ENCODE measurements at regions not wholly inside any gene's neighbourhood (a gene's known extent, or its start where the extent isn't known, plus 50 kb on each side); places are given as distances from the start of the nearest gene placed in this dataset.
"Not testable (repeated sequence)": the region's sequence is repeated elsewhere in the genome, so short reads cannot be mapped to it uniquely, and the experiment has no call there.

DNA sequence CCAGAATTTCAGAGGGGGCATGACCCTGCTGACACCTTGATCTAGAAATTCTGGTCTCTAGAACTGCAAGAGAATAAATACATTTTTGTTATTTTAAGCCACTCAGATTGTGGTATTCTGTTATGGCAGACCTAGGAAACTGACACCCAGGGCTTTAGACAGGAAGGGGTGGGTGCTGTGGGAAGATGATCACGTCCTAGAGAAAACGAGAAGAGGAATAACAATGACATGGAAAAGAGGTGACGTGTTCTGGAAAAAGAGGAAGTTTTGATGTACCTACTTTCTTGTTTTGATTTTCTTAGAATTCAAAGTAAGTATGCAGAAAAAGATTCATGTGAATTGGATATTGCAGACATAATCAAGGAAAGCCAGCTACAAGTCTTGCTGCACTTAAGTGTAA, 232.9 kb upstream of the RUNX1 start:
- no peak for DNase-seq

DNA sequence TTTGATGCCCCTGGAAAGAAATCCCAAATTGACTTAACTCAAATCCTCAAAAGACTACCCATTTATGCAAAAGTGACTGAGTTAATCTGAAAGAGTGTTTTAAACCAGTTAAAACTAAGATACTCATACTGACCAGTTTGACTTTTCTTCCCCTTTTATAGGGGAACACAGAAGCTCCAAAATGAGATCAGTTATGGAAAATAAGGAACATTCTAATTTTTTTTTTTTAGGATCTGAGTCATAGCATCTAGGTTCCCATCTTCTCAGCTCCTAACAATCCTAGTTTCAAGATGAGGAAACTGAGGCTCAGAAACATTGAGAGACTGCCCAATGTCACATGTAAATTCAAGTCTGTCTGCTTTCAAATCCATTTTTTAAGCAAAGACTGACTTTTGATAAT, 231.1 kb upstream of the RUNX1 start:
- no peak for DNase-seq

GRCh38 chr21:35275776-35276175, 226.7 kb upstream of the RUNX1 start:
- no peak for DNase-seq

- no peak for DNase-seq
Measured at GRCh38 chr21:35274923-35275322, 225.8 kb upstream of the RUNX1 start.

GRCh38 chr21:35274090-35274489, 225.0 kb upstream of the RUNX1 start:
- DNase-seq: no peak

DNA sequence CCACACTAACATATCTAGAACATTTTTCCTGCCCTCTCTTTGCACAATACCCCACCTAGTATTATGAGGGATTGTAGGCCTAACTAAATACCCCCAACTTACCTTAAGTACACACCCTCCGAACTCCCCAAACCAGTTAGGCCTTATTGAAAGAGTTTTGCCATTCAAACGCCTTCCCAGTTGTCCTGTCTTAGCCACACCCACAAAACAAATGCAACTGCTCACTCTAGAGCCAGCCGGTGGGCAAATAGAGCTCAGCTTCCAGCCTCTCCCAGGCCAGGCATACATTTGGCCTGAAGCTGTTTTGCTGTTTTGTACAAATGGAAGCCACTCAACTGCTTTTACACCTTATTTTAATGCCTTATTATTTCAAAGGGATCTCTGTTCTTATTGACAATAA, 224.2 kb upstream of the RUNX1 start:
- DNase-seq: no peak

DNA sequence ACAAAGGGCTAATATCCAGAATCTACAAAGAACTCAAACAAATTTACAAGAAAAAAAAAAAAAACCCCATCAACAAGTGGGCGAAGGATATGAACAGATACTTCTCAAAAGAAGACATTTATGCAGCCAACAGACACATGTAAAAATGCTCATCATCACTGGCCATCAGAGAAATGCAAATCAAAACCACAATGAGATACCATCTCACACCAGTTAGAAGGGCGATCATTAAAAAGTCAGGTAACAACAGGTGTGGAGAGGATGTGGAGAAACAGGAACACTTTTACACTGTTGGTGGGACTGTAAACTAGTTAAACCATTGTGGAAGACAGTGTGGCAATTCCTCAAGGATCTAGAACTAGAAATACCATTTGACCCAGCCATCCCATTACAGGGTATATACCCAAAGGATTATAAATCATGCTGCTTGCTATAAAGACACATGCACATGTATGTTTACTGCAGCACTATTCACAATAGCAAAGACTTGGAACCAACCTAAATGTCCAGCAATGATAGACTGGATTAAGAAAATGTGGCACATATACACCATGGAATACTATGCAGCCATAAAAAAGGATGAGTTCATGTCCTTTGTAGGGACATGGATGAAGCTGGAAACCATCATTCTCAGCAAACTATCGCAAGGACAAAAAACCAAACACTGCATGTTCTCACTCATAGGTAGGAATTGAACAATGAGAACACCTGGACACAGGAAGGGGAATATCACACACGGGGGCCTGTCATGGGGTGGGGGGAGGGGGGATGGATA, 222.4 kb upstream of the RUNX1 start:
- DNase-seq: not testable (repeated sequence)

DNA sequence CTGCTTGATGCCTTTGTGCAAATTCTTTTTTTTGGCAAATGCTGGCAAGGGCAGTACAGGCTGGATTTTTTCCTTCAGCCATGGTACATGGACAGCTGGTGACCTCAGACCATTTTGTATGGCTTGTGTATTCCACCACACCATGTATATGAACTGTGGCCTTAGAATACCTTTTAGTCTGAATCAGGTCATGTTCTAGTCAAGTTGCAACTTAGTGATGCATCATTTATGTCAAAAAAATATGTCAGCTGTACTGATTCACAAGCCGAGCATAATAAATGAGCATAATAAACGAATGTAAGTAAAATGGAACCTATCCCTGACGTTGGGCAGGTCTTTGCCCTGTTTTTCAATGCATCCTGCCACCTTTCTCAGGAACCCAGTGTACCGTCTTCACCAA, 219.7 kb upstream of the RUNX1 start:
- DNase-seq: no peak

- DNase-seq: no peak
Measured at GRCh38 chr21:35268261-35268660, 219.2 kb upstream of the RUNX1 start.

DNA sequence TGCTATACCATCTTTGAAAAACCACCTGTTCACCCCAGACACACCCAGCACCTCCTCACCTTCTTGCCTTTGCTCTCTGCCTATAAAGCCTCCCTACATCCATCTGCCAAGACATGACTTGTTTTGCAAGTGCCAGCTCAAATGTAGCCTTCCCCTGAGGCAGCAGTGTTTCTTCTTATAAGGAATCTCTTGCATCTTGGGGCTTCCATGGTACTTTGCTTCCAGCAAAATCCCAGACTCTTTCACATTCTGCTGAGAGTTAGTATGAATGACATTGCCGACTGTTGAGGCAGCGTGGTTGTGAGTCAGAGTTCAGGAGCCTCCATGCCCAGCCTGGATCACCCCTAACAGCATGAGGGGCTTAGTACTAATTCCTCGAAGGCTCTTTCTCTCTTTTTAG, 217.4 kb upstream of the RUNX1 start:
- no peak for DNase-seq

- DNase-seq: no peak
Measured at GRCh38 chr21:35265170-35265877, 216.2 kb upstream of the RUNX1 start.

GRCh38 chr21:35259457-35259856, 210.4 kb upstream of the RUNX1 start:
- DNase-seq: no peak

DNA sequence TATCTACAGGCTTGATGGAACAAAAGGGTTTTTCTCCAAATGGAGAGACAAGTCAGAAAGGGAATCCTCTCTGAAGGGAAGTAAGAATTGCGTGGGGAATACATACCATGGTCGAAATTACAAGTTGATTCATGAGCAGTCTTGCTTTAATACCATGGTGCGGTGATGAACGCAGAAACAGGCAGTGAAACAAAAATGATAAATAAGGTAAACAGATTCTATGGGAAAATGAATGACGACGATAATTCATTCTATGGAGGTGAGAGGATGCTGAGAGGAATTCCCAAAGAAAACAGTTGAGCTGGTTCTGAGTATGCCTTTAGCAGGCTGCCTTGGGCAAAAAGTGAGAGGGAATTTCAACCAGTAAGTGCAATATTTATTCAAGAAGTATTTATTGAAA, 209.4 kb upstream of the RUNX1 start:
- DNase-seq: no peak

- DNase-seq: no peak
Measured at GRCh38 chr21:35257413-35257812, 208.3 kb upstream of the RUNX1 start.

DNA sequence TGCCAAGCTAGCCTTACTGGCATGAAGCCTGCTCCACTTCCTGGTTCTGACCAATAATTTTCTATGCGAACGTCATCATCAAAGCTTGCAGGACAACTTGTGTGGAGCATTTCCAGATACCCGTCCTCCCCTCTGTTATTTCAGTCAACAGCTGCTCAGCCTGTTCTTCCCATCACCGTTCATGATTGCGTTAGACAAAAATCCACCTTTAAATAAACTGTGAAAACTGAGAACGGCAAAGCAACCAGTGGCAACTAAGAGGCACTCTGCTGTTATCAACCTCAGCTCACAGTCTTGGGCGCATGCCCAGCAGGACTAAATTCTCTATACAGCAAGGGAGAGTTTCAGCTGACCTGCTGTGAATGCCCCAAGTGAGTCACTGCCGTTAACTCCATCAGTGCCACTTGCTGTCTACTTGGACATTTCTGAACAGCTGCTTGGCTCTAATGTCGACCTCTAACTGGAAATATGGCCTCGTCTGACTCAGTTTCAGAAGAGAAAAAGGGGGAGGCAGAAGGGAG, 207.4 kb upstream of the RUNX1 start:
- DNase-seq: no peak

DNA sequence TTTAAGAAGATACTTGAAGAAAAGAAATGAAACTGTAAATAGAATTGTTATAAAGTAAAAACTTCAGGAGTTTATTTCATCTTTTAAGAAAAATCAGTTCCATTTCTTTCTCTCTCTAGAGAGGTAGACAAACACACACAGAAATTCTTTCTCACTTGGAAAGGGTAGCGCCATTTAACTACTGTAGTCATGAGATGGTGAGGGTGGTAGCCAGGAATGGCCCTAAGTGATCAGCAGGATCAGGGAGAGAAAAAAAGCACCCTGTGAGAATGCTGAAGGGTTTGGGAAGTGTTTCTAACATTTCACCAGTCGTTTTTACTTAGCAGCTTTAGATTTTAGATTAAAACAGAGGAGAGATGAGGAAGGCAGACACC, 205.7 kb upstream of the RUNX1 start:
- no peak for DNase-seq

- DNase-seq: no peak
Measured at GRCh38 chr21:35254006-35254764, 205.1 kb upstream of the RUNX1 start.

- no peak for DNase-seq
Measured at GRCh38 chr21:35252831-35253230, 203.7 kb upstream of the RUNX1 start.

- DNase-seq: no peak
Measured at GRCh38 chr21:35249636-35250035, 200.5 kb upstream of the RUNX1 start.

- DNase-seq: no peak
Measured at GRCh38 chr21:35245879-35246278, 196.8 kb upstream of the RUNX1 start.

- DNase-seq: no peak
Measured at GRCh38 chr21:35244514-35244913, 195.4 kb upstream of the RUNX1 start.

GRCh38 chr21:35243171-35243570, 194.1 kb upstream of the RUNX1 start:
- DNase-seq: no peak

- no peak for DNase-seq
Measured at GRCh38 chr21:35239811-35240219, 190.7 kb upstream of the RUNX1 start.

- DNase-seq: no peak
Measured at GRCh38 chr21:35238119-35238518, 189.0 kb upstream of the RUNX1 start.
